Right cardiac atrium (tissue), 5 donors: ENCODE measurements at regions not wholly inside any gene's neighbourhood (a gene's known extent, or its start where the extent isn't known, plus 50 kb on each side); places are given as distances from the start of the nearest gene placed in this dataset.
A peak's percentile ranks its signal among the peaks of the same experiment; 100 is the strongest.
"Not testable (repeated sequence)": the region's sequence is repeated elsewhere in the genome, so short reads cannot be mapped to it uniquely, and the experiment has no call there.

Experiments used
- ATAC-seq, 2 donors: fragments of 200-7000 bp; cut with Tn5 transposase; one replicate each; pipeline versions ENCODE4 v1.8.0 to v1.9.1; 2020; ENCODE audit warnings: moderate library complexity in 2 of 2, mild to moderate bottlenecking in 1 of 2
- DNase-seq, 3 donors: peaks; one replicate each; pipeline ENCODE4 v3.0.0-alpha.2; 2020
- H3K27ac ChIP-seq: one replicate; pipeline ENCODE4 v1.5.1; 2013; ENCODE audit warnings: mild to moderate bottlenecking, low read length, control low read depth, moderate library complexity
- H3K27me3 ChIP-seq: one replicate; pipeline ENCODE4 v1.6.1; 2013; ENCODE audit not compliant: control insufficient read depth, insufficient read depth
- H3K4me1 ChIP-seq: one replicate; pipeline ENCODE4 v1.6.1; 2013; ENCODE audit warnings: low read length; ENCODE audit not compliant: control insufficient read depth, insufficient read depth
- H3K4me3 ChIP-seq: one replicate; pipeline ENCODE4 v1.5.1; 2013; ENCODE audit warnings: low read length, control low read depth
- H3K9me3 ChIP-seq: one replicate; pipeline ENCODE4 v1.6.1; 2013; ENCODE audit warnings: low read length; ENCODE audit not compliant: control insufficient read depth
- WGBS: extraction: QIAGEN DNeasy Blood & Tissue Kit; methylation state at CpG from one replicate; pipeline ENCODE4 v1.1.7; 2013; 5-methylcytosine and 5-hydroxymethylcytosine counted together
- intact Hi-C, 4 donors: fragments of 100-400 bp; cut with DNase I; formaldehyde crosslinking; loops; one replicate each; pipeline versions ENCODE4 v1.11.0 to v1.14.0; 2022 to 2023
- donor health status: healthy with polysubstance abuse.
- donor health status: DM: no; HTN: yes; CAD: no.
- donor health status: DM: no; HTN: no; CAD: no.
- donor health status: DM: no; HTN: yes; CAD: no; lungs with severe emphysema.
- donor health status: DM: yes; HTN: yes; CAD: no.

DNA sequence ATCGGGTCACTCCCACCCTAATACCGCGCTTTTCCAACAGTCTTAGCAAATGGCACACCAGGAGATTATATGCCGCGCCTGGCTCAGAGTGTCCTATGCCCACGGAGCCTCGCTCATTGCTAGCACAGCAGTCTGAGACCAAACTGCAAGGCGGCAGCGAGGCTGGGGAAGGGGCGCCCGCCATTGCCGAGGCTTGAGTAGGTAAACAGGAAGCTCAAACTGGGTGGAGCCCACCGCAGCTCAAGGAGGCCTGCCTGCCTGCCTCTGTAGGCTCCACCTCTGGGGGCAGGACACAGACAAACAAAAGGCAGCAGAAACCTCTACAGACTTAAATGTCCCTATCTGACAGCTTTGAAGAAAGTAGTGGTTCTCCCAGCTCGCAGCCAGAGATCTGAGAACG lies 336.7 kb downstream of the CBLL2 start:
- ATAC-seq, H3K4me1 ChIP-seq, H3K9me3 ChIP-seq, DNase-seq, H3K27me3 ChIP-seq, intact Hi-C loops, H3K4me3 ChIP-seq, H3K27ac ChIP-seq: not testable (repeated sequence)
- 93% methylated on average over 15 of the region's 15 CpGs for WGBS

DNA sequence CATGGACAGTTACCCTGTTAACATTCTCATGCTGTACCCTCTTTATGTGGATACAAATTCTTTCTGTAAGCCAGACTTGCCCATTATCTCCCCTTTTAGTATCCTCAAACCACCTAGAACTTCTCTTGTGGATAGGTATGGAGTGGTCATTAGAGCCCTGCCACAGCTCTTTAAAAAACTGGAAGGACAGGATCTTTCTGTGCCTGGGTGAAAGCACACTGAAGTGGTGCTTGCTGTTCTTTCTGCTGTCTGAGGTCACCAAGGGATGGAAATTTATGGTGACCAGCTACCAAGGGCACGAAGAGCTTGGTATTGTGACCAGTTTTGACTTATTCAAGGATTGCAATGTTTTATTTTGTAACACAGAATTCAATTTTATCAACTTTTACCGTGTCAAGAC lies 344.2 kb downstream of the CBLL2 start:
- no peak for DNase-seq
- WGBS: 75% methylated on average over 2 of the region's 2 CpGs
- Histone ChIP-seq H3K27me3 (no peaks in the 10 kb centered on the region), H3K4me1 (no peaks in the 10 kb centered on the region), H3K9me3 (no peaks in the 10 kb centered on the region), H3K4me3 (no peak overlapping the region), H3K27ac (no peak overlapping the region)
- no peak for ATAC-seq
- intact Hi-C loops: no loop called here

DNA sequence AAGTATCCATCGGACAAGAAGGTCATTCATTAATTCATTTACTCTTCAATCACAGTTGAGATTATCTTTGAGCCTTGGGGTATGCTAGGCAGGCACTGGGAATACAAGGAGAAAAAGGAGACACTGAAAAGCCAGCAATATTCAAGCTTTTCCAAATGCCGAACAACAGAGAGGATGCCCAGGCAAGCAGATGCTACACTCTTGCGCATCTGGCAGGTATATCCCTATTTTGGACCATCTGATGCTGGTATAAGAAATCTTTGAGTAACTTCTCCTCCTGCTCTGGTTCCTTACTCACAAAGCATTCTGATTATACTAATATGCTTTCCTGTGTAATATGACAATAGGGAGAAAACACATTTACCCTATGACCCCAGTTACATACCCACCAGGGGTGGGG lies 354.9 kb downstream of the CBLL2 start:
- Histone ChIP-seq H3K4me3 (no peak overlapping the region), H3K4me1 (peaks cover 2% of the 10 kb centered on the region), H3K9me3 (no peaks in the 10 kb centered on the region), H3K27ac (no peak overlapping the region), H3K27me3 (no peaks in the 10 kb centered on the region)
- ATAC-seq (no peak), DNase-seq (no peak)
- intact Hi-C loops: no loop called here
- WGBS: 92% methylated on average over 3 of the region's 3 CpGs

DNA sequence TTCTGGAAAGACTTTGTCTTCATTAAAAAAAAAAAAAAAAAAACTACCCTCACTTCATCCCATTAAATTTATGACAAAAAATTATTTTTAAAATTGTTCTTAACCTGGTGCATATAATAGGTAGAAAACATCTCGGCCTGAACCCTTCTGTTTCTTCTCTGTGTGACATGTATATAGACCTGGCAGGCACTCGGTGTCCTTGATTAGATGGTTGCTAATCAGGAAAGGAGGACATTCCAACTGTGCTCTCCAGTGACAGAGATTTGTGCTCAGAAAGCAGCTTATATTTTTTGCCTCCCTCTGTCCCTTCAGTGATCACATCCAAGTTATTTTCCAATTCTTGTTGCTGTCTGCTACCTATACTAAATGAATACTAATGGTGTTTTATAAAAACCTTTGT lies 355.6 kb downstream of the CBLL2 start:
- no peaks in the 10 kb centered on the region for H3K27me3 ChIP-seq
- WGBS: 31% methylated on average over 2 of the region's 2 CpGs
- DNase-seq (no peak), ATAC-seq (no peak)
- peaks cover 2% of the 10 kb centered on the region for H3K4me1 ChIP-seq
- no peak overlapping the region for H3K27ac ChIP-seq
- intact Hi-C loops: no loop called here
- no peaks in the 10 kb centered on the region for H3K9me3 ChIP-seq
- no peak overlapping the region for H3K4me3 ChIP-seq

DNA sequence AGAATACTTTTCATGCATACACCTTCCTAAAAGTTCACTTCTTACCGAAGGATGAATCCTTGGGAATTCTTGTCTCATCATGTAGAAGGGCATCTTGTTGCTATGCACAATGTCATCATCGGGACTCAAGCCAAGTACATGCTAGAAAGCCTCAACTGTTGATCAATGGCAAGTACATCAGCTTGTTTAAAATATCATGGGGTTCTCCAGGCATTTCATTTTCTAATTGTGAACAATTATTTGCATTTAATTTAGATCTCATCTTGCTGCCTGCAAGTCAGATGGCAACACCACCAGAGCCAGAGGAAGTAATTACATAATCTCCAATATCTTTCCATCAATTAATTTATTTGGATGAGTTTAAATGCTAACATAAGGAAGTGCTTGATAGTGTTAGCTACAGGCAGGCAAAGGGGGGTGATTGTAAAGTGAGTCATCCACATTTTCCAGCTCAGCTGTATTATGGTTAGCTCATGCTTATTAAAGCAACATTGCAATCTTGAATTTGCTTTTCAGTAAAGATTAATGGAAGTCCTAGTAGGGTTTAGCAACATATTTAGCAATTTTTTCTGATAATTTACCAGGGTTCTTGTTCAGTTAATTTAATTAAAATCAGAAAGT lies 356.5 kb downstream of the CBLL2 start:
- intact Hi-C loops: no loop called here
- Histone ChIP-seq H3K27me3 (no peaks in the 10 kb centered on the region), H3K4me3 (no peak overlapping the region), H3K9me3 (no peaks in the 10 kb centered on the region), H3K4me1 (peaks cover 2% of the 10 kb centered on the region), H3K27ac (no peak overlapping the region)
- DNase-seq (no peak), ATAC-seq (no peak)
- 75% methylated on average over 2 of the region's 2 CpGs for WGBS

DNA sequence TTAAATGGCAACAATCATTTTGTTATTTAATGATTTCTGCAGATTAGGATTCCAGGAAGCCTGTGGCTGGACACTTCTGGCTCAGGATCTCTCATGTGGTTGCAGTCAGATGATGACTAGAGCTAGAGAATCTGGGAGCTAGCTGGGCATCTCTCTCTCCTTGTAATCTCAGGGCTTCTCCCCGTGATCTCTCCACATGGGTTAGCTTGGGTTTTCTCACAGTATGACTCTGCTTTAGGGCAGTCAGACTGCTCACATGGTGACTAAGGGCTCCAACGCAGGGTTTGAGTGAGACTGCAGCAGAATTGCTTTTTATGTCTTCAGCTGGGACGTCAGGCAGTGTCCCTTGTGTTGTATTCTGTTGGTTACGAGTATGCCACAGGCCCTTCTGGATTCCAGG lies 361.4 kb downstream of the CBLL2 start:
- WGBS: 45% methylated on average over 4 of the region's 4 CpGs
- ATAC-seq (no peak), DNase-seq (no peak)
- peaks cover 2% of the 10 kb centered on the region for H3K4me1 ChIP-seq
- intact Hi-C loops: no loop called here
- H3K27ac ChIP-seq: no peak overlapping the region
- H3K27me3 ChIP-seq: no peaks in the 10 kb centered on the region
- H3K4me3 ChIP-seq: no peak overlapping the region
- no peaks in the 10 kb centered on the region for H3K9me3 ChIP-seq

DNA sequence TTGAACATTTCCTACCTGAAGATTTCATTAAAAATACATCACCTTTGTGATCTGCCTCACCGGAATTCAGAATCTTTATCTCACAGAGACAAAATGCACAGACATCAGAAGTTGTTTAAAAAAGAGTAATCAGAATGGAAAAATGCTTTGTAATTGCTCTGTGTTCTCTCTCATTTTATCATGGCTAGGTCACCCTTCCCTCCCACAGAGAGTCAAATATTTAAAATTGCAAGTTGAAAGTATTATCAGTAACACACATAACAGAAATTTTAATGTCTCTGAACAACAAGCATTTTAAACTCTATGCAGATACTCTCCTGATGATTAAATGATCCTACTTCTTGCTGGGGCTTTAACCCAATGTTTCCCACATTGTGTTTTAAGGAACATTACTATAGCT lies 362.0 kb downstream of the CBLL2 start:
- no peak overlapping the region for H3K27ac ChIP-seq
- H3K4me1 ChIP-seq: peaks cover 2% of the 10 kb centered on the region
- no peaks in the 10 kb centered on the region for H3K9me3 ChIP-seq
- DNase-seq (no peak), ATAC-seq (no peak)
- intact Hi-C loops: no loop called here
- H3K27me3 ChIP-seq: no peaks in the 10 kb centered on the region
- WGBS: 63% methylated on average over 1 of the region's 1 CpG
- no peak overlapping the region for H3K4me3 ChIP-seq

DNA sequence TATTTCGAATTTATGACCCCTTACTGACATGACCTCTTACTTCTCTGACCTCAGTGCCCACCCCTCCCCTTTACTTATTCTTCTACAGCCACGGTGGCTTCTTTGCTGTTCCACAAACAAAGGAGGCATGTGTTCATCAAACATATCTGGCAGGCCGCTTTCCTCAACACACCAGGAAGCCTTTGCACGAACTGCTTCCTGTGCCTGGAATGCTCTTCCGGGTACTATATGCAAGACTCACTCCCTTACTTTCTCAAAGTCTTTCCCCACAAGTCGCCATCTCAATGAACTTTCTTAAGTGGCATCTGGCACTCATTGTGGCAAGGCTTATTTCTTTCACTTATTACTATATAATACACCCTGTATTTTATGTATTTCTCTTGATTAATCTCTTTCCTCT lies 351.5 kb upstream of the DDX53 start:
- Histone ChIP-seq H3K4me3 (no peak overlapping the region), H3K9me3 (no peaks in the 10 kb centered on the region), H3K27me3 (no peaks in the 10 kb centered on the region), H3K4me1 (no peaks in the 10 kb centered on the region), H3K27ac (no peak overlapping the region)
- ATAC-seq (no peak), DNase-seq (no peak)
- intact Hi-C loops: no loop called here
- WGBS: 66% methylated on average over 6 of the region's 6 CpGs

DNA sequence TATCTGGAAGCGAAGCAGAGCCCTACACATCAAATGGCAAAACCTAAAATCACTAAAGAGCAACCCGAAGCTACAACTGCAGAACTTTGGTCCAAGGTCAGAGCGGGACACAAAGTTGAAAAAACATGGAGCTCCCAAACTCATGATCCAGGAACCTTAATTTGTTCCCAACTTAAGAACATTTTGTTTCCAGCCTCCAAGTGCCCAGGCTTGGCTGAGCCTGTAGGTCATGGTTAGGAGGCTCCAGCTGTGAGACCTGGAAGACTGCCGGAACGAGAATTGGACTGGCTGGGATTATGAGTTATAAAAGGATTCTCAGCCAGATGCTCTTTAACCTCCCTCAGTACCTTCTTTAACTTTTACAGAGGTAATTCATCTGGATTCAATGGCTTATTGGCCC lies 349.1 kb upstream of the DDX53 start:
- intact Hi-C loops: no loop called here
- Histone ChIP-seq H3K9me3 (no peaks in the 10 kb centered on the region), H3K27me3 (no peaks in the 10 kb centered on the region), H3K4me1 (no peaks in the 10 kb centered on the region), H3K27ac (no peak overlapping the region), H3K4me3 (no peak overlapping the region)
- 82% methylated on average over 5 of the region's 5 CpGs for WGBS
- ATAC-seq: no peak
- peak in 1 of 3 donors; percentile 24 for DNase-seq

DNA sequence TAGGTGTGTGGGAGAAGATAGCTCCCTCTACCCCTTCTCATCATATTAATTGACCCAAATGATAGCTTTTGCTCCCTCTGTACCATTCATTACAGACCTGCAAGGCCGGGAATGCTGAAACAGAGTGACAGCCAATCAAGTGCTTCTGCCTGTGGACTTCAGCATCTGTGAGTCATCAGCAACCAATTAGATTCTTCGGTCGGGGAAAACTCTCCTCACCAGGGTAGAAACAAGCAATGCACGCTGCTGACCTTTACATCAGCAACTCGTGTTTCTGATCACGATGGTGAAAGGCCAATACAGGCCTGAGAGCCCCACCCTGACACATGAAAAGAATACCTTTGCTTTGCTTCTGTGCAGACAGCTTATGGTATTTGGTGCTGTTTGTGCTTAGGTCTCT lies 347.2 kb upstream of the DDX53 start:
- Histone ChIP-seq H3K27me3 (no peaks in the 10 kb centered on the region), H3K27ac (no peak overlapping the region), H3K9me3 (no peaks in the 10 kb centered on the region), H3K4me3 (no peak overlapping the region), H3K4me1 (no peaks in the 10 kb centered on the region)
- intact Hi-C loops: no loop called here
- no peak for ATAC-seq
- no peak for DNase-seq
- WGBS: 39% methylated on average over 6 of the region's 6 CpGs

DNA sequence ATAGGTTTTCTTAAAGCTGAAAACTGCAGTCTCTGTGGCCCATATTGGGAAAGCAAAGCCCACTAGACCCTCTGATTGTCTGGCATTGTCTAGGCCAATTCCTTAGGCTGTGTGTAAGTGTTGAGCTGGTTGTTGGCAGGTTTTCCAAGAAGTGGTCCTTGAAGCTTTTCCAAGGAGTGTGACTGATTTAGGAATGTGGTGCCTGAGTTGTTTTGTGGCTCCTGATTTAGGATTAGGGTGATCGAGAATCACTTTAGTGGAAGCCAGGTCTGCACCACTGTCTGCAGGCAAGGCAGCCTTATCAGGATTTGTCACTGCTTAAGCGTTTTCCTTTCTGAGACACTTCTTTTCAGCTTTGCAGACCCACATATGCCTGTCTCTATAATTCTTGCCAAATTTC lies 339.0 kb upstream of the DDX53 start:
- H3K27ac ChIP-seq: no peak overlapping the region
- intact Hi-C loops: no loop called here
- no peak for DNase-seq
- H3K9me3 ChIP-seq: no peaks in the 10 kb centered on the region
- H3K27me3 ChIP-seq: no peaks in the 10 kb centered on the region
- H3K4me3 ChIP-seq: no peak overlapping the region
- 49% methylated on average over 2 of the region's 2 CpGs for WGBS
- H3K4me1 ChIP-seq: no peaks in the 10 kb centered on the region
- no peak for ATAC-seq

DNA sequence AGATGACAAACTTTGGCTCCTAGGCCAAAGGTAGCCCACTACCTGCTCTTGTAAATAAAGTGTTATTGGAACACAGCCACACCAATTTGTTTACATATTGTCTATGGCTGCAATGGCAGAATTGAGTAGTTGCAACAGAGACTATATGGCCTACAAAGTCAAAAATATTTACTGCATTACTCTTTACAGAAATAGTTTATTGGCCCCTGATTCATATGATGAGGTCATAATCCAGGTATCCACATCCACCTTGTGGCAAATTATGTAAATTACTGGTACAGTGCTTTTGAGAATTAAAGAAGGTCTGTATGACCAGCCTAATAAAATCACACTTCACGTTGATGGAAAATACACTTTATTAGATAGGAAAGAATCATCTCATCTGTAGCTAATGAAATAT lies 337.0 kb upstream of the DDX53 start:
- Histone ChIP-seq H3K27ac (no peak overlapping the region), H3K4me1 (no peaks in the 10 kb centered on the region), H3K9me3 (no peaks in the 10 kb centered on the region), H3K4me3 (no peak overlapping the region), H3K27me3 (no peaks in the 10 kb centered on the region)
- intact Hi-C loops: no loop called here
- WGBS: 87% methylated on average over 1 of the region's 1 CpG
- ATAC-seq (no peak), DNase-seq (no peak)
